ENCODE measurements at regions not wholly inside any gene's neighbourhood (a gene's known extent, or its start where the extent isn't known, plus 50 kb on each side); places are given as distances from the start of the nearest gene placed in this dataset.

DNA sequence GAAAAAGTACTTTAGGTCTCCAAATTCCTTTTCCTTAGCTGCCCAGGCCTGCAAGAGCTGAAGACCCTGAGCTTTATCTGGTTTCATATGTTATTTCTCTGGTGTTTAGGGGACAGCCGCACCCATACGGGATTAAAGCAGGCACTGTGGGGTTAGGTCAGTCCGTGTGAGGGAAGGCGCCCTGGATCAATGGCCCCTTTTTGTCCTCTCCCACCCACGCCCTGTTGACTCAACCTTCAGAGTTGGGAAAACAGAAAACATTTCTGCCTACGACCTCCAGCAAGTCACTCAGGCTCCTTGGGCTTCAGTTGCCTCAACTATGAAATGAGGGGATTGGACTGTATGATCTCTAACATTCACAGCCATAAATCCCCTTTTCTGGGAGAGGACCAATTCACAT, 55.2 kb upstream of the BARX2 start:
- H3K27ac ChIP-seq (ENCODE audit: insufficient read length, low read depth, low read length), result no peak overlapping the region
- H3K79me1 ChIP-seq (ENCODE audit: insufficient read depth, low read depth, low read length, poor library complexity, severe bottlenecking), result no peaks in the 10 kb centered on the region
- H3K14ac ChIP-seq (ENCODE audit: insufficient read depth, low read length), result no peak overlapping the region
- H3K23ac ChIP-seq (ENCODE audit: insufficient read length, low read depth, low read length), result no peak overlapping the region
- no peak overlapping the region for H2AK5ac ChIP-seq (ENCODE audit: insufficient read length, low read length)
- TF ChIP-seq, protein P1, sequence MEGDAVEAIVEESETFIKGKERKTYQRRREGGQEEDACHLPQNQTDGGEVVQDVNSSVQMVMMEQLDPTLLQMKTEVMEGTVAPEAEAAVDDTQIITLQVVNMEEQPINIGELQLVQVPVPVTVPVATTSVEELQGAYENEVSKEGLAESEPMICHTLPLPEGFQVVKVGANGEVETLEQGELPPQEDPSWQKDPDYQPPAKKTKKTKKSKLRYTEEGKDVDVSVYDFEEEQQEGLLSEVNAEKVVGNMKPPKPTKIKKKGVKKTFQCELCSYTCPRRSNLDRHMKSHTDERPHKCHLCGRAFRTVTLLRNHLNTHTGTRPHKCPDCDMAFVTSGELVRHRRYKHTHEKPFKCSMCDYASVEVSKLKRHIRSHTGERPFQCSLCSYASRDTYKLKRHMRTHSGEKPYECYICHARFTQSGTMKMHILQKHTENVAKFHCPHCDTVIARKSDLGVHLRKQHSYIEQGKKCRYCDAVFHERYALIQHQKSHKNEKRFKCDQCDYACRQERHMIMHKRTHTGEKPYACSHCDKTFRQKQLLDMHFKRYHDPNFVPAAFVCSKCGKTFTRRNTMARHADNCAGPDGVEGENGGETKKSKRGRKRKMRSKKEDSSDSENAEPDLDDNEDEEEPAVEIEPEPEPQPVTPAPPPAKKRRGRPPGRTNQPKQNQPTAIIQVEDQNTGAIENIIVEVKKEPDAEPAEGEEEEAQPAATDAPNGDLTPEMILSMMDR (conservative IDR thresholded peaks at IDR 0.05), result no peak
- Mint-ChIP-seq H3K4me1 (peaks cover 44% of the 10 kb centered on the region in 2 experiments), H3K4me3 (no peak overlapping the region), H3K27ac (no peak overlapping the region), H3K36me3 (ENCODE audit: insufficient read depth in 1 of 3, low read depth in 3 of 3) (no peaks in the 10 kb centered on the region), H3K27me3 (ENCODE audit: low read depth) (peaks cover 2% of the 10 kb centered on the region; the same call in 1 of the 2 replicates), H3K9me3 (no peaks in the 10 kb centered on the region)
- H3T11ph ChIP-seq (ENCODE audit: low read length), result no peak overlapping the region
- no peak overlapping the region for H2BK120ac ChIP-seq (ENCODE audit: low read depth, low read length, poor library complexity, severe bottlenecking)
- H3K23me2 ChIP-seq (ENCODE audit: insufficient read length, low read depth, low read length, poor library complexity, severe bottlenecking), result no peaks in the 10 kb centered on the region
- no peak overlapping the region for H2BK5ac ChIP-seq (ENCODE audit: insufficient read length, low read length)
- WGBS (ENCODE audit: extremely low coverage, insufficient read length, low lambda C conversion rate), result no CpG with 5 or more reads among the region's 6 CpGs
- H3K56ac ChIP-seq (ENCODE audit: insufficient read length, low read depth, low read length), result no peak overlapping the region
- H3K27me3 ChIP-seq (ENCODE audit: insufficient read depth, low read length), result no peaks in the 10 kb centered on the region
- no peak overlapping the region for H3K4me2 ChIP-seq (ENCODE audit: insufficient read depth, insufficient read length, low read length)
- no peak overlapping the region for H4K8ac ChIP-seq (replicated peaks; ENCODE audit: insufficient read length, low read depth, low read length)
- H3K79me2 ChIP-seq (ENCODE audit: insufficient read depth, low read length), result no peaks in the 10 kb centered on the region
- H3K18ac ChIP-seq (ENCODE audit: insufficient read length, low read depth, low read length), result no peak overlapping the region
- no peak overlapping the region for H2BK20ac ChIP-seq (ENCODE audit: low read depth, low read length, poor library complexity, severe bottlenecking)
- no peak overlapping the region for H2BK15ac ChIP-seq (ENCODE audit: low read depth, low read length)
- H3K9me3 ChIP-seq (ENCODE audit: control insufficient read depth, low read depth, low read length), result no peaks in the 10 kb centered on the region
- H4K20me1 ChIP-seq (ENCODE audit: control insufficient read depth, insufficient read depth, insufficient read length), result no peaks in the 10 kb centered on the region
- H3K9ac ChIP-seq (ENCODE audit: extremely low read depth, insufficient read length, low read length), result no peak overlapping the region
- H2AFZ ChIP-seq (ENCODE audit: low read length), result no peak overlapping the region
- no peak overlapping the region for H3K4ac ChIP-seq (ENCODE audit: low read depth, low read length)
- H2BK12ac ChIP-seq (ENCODE audit: insufficient read length, low read depth, low read length), result no peak overlapping the region
- H4K91ac ChIP-seq (ENCODE audit: insufficient read length, low read depth, low read length), result no peak overlapping the region
- peaks cover 11% of the 10 kb centered on the region for H3K4me1 ChIP-seq (ENCODE audit: insufficient read depth, low read length)
- DNase-seq, result no peak
- H4K5ac ChIP-seq (ENCODE audit: insufficient read length, low read depth, low read length), result no peak overlapping the region

Measured in H9 (cell line).